Ishikawa (cell line): ENCODE measurements at regions not wholly inside any gene's neighbourhood (a gene's known extent, or its start where the extent isn't known, plus 50 kb on each side); places are given as distances from the start of the nearest gene placed in this dataset.

Experiments used
- CEBPB ChIP-seq: IDR thresholded peaks from 2 replicates; pipeline ENCODE4 v1.6.1; 2012
- CREB1 ChIP-seq: IDR thresholded peaks from 2 replicates; pipeline ENCODE4 v1.6.1; 2012; ENCODE audit warnings: low read depth
- EGR1 ChIP-seq: IDR thresholded peaks from 2 replicates; pipeline ENCODE4 v1.6.1; 2012
- EP300 ChIP-seq: IDR thresholded peaks from 2 replicates; pipeline ENCODE4 v1.6.1; 2012; ENCODE audit warnings: borderline replicate concordance
- FOXM1 ChIP-seq: IDR thresholded peaks from 2 replicates; pipeline ENCODE4 v1.6.1; 2012; ENCODE audit warnings: low read depth, borderline replicate concordance
- NFIC ChIP-seq: IDR thresholded peaks from 2 replicates; pipeline ENCODE4 v1.6.1; 2012
- RAD21 ChIP-seq: IDR thresholded peaks from 2 replicates; pipeline ENCODE4 v1.6.1; 2012; ENCODE audit warnings: low read depth
- TAF1 ChIP-seq: IDR thresholded peaks from 2 replicates; pipeline ENCODE4 v1.6.1; 2012; ENCODE audit warnings: low read depth, mild to moderate bottlenecking
- TCF12 ChIP-seq: IDR thresholded peaks from 2 replicates; pipeline ENCODE4 v1.6.1; 2012; ENCODE audit warnings: low read depth
- TEAD4 ChIP-seq: IDR thresholded peaks from 2 replicates; pipeline ENCODE4 v1.6.1; 2012
- USF1 ChIP-seq: IDR thresholded peaks from 2 replicates; pipeline ENCODE4 v1.6.1; 2012
- YY1 ChIP-seq: IDR thresholded peaks from 2 replicates; pipeline ENCODE4 v1.6.1; 2012; ENCODE audit warnings: low read depth
- ZBTB7A ChIP-seq: IDR thresholded peaks from 2 replicates; pipeline ENCODE4 v1.6.1; 2012; ENCODE audit warnings: low read depth
- TF ChIP-seq, protein P1 (sequence below): IDR thresholded peaks from 2 replicates; pipeline ENCODE4 v1.6.1; 2012
- TF ChIP-seq, protein P2 (sequence below): IDR thresholded peaks from 2 replicates; pipeline ENCODE4 v1.6.1; 2012; ENCODE audit warnings: low read depth, mild to moderate bottlenecking

- TF ChIP-seq, protein P1, sequence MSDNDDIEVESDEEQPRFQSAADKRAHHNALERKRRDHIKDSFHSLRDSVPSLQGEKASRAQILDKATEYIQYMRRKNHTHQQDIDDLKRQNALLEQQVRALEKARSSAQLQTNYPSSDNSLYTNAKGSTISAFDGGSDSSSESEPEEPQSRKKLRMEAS = no peak
- TF ChIP-seq TAF1 = no peak
- TF ChIP-seq USF1 = no peak
Observed at GRCh38 chr1:244218220-244218619, 167.1 kb downstream of the ZBTB18 start.

DNA sequence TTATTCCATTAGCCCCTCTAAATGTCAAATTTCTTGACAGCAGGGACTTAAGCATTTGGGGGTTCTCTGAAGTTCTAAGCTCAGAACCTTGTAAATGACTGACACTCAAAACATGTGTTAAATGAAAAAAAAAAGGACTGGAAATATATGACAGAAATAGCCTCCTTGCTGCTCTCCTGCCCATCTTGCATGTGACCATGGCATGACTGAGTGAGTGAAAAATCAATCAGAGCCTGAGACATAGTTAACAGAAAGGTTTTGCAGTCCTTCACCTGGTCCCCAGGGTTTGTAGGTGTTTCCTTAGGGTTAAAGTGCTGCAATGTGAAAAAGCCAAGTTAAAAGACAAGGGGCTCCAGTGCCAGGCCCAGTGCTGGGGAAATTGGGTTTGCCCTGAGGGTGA, 168.1 kb downstream of the ZBTB18 start:
- TF ChIP-seq FOXM1 (no peak), YY1 (no peak), EP300 (no peak), USF1 (no peak), TEAD4 (no peak), CREB1 (no peak), TAF1 (no peak), ZBTB7A (no peak), EGR1 (no peak), NFIC (no peak), TCF12 (no peak), CEBPB (no peak), RAD21 (no peak)
- TF ChIP-seq, protein P1 = no peak
- TF ChIP-seq, protein P2, sequence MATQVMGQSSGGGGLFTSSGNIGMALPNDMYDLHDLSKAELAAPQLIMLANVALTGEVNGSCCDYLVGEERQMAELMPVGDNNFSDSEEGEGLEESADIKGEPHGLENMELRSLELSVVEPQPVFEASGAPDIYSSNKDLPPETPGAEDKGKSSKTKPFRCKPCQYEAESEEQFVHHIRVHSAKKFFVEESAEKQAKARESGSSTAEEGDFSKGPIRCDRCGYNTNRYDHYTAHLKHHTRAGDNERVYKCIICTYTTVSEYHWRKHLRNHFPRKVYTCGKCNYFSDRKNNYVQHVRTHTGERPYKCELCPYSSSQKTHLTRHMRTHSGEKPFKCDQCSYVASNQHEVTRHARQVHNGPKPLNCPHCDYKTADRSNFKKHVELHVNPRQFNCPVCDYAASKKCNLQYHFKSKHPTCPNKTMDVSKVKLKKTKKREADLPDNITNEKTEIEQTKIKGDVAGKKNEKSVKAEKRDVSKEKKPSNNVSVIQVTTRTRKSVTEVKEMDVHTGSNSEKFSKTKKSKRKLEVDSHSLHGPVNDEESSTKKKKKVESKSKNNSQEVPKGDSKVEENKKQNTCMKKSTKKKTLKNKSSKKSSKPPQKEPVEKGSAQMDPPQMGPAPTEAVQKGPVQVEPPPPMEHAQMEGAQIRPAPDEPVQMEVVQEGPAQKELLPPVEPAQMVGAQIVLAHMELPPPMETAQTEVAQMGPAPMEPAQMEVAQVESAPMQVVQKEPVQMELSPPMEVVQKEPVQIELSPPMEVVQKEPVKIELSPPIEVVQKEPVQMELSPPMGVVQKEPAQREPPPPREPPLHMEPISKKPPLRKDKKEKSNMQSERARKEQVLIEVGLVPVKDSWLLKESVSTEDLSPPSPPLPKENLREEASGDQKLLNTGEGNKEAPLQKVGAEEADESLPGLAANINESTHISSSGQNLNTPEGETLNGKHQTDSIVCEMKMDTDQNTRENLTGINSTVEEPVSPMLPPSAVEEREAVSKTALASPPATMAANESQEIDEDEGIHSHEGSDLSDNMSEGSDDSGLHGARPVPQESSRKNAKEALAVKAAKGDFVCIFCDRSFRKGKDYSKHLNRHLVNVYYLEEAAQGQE = no peak

- TF ChIP-seq RAD21 (no peak), FOXM1 (no peak), EGR1 (no peak), USF1 (no peak), TEAD4 (no peak), EP300 (no peak), NFIC (no peak), CEBPB (no peak), TCF12 (no peak), TAF1 (no peak), CREB1 (no peak)
- TF ChIP-seq, protein P2 = no peak
- TF ChIP-seq, protein P1 = no peak
Observed at GRCh38 chr1:244219802-244220201, 168.7 kb downstream of the ZBTB18 start.

- no peak for TF ChIP-seq TCF12
- TF ChIP-seq TAF1 = no peak
- TF ChIP-seq NFIC = no peak
- TF ChIP-seq, protein P2 = no peak
- no peak for TF ChIP-seq ZBTB7A
- TF ChIP-seq CREB1 = no peak
- no peak for TF ChIP-seq RAD21
- no peak for TF ChIP-seq YY1
- TF ChIP-seq EGR1 = no peak
- no peak for TF ChIP-seq TEAD4
- TF ChIP-seq, protein P1 = no peak
Observed at GRCh38 chr1:244220410-244220809, 169.3 kb downstream of the ZBTB18 start.
